ENCODE measurements at regions not wholly inside any gene's neighbourhood (a gene's known extent, or its start where the extent isn't known, plus 50 kb on each side); places are given as distances from the start of the nearest gene placed in this dataset.

DNA sequence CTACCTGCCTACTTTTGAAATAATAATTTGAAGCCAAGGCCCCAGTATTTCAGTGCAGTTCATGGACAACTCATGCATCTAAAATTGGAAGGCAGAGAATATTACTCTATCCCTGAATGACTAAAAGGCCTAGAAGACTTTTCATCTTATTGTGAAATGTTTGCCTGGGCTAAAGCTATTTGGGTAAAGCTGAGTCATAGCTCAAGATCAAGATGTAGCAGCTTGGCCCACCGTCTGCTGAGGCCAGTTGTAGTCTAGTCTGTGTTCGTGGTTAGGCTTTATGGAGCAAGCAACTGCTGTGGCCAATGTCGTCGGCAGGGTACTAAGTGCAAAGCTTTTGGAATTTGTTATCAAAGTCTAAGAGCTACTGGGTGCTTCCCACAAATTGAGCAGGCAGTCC is 929.1 kb downstream of the RAB28 start:
- DNase-seq, result no peak
- H3K27ac ChIP-seq, result no peak overlapping the region
- no peaks in the 10 kb centered on the region for H3K27me3 ChIP-seq
- H3K4me1 ChIP-seq (replicated peaks in 1 of 2), result no peaks in the 10 kb centered on the region
- TF ChIP-seq, protein P1, sequence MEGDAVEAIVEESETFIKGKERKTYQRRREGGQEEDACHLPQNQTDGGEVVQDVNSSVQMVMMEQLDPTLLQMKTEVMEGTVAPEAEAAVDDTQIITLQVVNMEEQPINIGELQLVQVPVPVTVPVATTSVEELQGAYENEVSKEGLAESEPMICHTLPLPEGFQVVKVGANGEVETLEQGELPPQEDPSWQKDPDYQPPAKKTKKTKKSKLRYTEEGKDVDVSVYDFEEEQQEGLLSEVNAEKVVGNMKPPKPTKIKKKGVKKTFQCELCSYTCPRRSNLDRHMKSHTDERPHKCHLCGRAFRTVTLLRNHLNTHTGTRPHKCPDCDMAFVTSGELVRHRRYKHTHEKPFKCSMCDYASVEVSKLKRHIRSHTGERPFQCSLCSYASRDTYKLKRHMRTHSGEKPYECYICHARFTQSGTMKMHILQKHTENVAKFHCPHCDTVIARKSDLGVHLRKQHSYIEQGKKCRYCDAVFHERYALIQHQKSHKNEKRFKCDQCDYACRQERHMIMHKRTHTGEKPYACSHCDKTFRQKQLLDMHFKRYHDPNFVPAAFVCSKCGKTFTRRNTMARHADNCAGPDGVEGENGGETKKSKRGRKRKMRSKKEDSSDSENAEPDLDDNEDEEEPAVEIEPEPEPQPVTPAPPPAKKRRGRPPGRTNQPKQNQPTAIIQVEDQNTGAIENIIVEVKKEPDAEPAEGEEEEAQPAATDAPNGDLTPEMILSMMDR (IDR thresholded peaks at IDR 0.05), result no peak
- TF ChIP-seq POLR2A (IDR thresholded peaks at IDR 0.05), result no peak
- WGBS, 4 donors, result 59 to 76% (median 74%) methylated on average over 4 of the region's 4 CpGs
- no peaks in the 10 kb centered on the region for H3K36me3 ChIP-seq (replicated peaks in 1 of 2)
- intact Hi-C loops (cut with DNase I), result no loop called here
- no peak overlapping the region for H3K4me3 ChIP-seq
- no peaks in the 10 kb centered on the region for H3K9me3 ChIP-seq (replicated peaks in 1 of 3)

DNA sequence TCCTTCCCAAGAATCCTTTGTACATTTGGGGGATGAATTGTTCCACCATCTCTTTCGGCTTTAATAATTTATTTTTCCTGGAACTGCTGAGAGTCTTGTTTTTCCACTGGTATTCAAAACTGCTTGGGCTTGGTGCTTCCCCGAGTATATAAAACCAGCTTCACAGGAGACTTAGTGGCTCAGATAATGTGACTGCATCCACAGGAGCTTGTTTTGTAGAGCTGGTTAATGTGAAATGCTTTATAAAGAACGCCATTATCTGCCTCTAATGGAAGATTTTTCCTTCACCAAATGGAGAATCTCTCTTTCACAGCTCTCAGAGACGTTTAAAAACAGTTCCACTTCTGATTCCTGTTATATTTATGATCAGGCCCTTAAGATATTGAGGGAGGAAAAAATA is 935.5 kb downstream of the RAB28 start:
- 53 to 61% (median 58%) methylated on average over 4 of the region's 4 CpGs for WGBS, 4 donors
- intact Hi-C loops (cut with DNase I), result no loop called here

DNA sequence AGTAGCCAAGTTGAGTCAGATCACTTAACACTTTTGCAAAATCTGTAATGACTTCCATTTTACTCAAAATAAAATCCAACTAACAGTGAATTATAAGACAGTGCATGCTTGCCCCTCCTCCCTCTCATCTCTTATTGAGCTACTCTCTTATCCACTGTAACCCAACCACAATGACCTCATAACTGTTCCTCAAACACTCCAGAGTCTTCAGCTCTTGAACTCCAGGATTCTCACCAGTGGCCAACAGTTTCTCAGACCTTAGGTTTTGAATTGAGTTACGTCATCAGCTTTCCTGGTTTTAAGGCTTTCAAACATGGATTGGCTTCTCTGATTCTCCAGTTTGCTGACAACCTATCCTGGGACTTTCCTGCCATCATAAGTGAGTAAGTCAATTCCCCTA is 938.3 kb downstream of the RAB28 start:
- Histone ChIP-seq H3K36me3 (replicated peaks in 1 of 2) (no peaks in the 10 kb centered on the region), H3K27ac (no peak overlapping the region), H3K4me3 (no peak overlapping the region), H3K4me1 (replicated peaks in 1 of 2) (no peaks in the 10 kb centered on the region), H3K9me3 (replicated peaks in 1 of 3) (no peaks in the 10 kb centered on the region), H3K27me3 (no peaks in the 10 kb centered on the region)
- no peak for DNase-seq
- WGBS, 4 donors, result 36 to 81% (median 70%) methylated on average over 1 of the region's 1 CpG
- TF ChIP-seq POLR2A (IDR thresholded peaks at IDR 0.05), result no peak
- intact Hi-C loops (cut with DNase I), result no loop called here

More for the DNA sequence above, 935.5 kb downstream of the RAB28 start:
- Histone ChIP-seq H3K9me3 (replicated peaks in 1 of 3) (no peaks in the 10 kb centered on the region), H3K27me3 (no peaks in the 10 kb centered on the region), H3K36me3 (replicated peaks in 1 of 2) (no peaks in the 10 kb centered on the region), H3K4me3 (no peak overlapping the region), H3K4me1 (replicated peaks in 1 of 2) (no peaks in the 10 kb centered on the region), H3K27ac (no peak overlapping the region)
- TF ChIP-seq, protein P1 (IDR thresholded peaks at IDR 0.05), result no peak
- TF ChIP-seq POLR2A (IDR thresholded peaks at IDR 0.05), result no peak
- DNase-seq, result no peak

DNA sequence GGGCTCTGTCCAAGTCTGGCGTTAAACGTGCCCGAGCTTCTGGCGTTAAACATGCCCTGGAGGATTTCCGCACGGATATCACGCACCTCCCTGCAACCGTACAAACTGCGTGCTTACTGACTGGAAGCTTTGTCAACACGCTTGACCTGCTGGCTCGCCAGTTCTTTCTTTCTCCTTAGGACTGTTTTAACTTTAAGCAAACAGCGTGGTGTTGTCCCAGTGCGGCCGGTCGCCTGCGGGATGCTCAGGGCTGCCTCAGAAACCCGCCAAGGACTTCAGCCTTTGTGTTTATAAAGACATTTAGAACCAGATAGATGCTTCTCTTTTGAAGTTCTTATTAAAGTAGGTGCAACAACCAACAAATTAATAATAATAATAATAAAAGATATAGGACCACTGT is 946.0 kb downstream of the RAB28 start:
- TF ChIP-seq, protein P1 (IDR thresholded peaks at IDR 0.05), result no peak
- TF ChIP-seq POLR2A (IDR thresholded peaks at IDR 0.05), result no peak
- DNase-seq, result no peak
- Histone ChIP-seq H3K27me3 (no peaks in the 10 kb centered on the region), H3K36me3 (replicated peaks in 1 of 2) (no peaks in the 10 kb centered on the region), H3K27ac (no peak overlapping the region), H3K4me1 (replicated peaks in 1 of 2) (no peaks in the 10 kb centered on the region), H3K4me3 (no peak overlapping the region), H3K9me3 (replicated peaks in 1 of 3) (no peaks in the 10 kb centered on the region)
- intact Hi-C loops (cut with DNase I), result no loop called here
- 85 to 94% (median 88%) methylated on average over 17 of the region's 17 CpGs for WGBS, 4 donors

DNA sequence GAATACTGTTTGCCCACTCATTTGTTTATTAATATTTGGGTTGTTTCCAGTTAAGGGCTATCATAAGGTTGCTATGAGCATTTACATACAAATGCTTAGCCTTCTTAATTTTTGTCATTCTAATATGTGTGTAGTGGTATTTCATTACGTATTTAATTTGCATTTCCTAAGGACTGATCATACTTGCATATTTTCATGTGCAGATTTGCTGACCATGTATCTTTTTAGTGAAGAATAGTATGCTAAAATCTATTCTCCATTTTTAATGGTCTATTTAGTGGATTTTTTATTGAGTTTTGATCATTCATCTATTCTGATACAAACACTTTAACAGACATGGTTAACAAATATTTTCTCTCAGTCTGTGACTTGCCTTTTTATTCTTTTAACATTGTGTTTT is 949.5 kb downstream of the RAB28 start:
- Histone ChIP-seq H3K4me3 (no peak overlapping the region), H3K9me3 (replicated peaks in 1 of 3) (no peaks in the 10 kb centered on the region), H3K27me3 (no peaks in the 10 kb centered on the region), H3K4me1 (replicated peaks in 1 of 2) (no peaks in the 10 kb centered on the region), H3K36me3 (replicated peaks in 1 of 2) (no peaks in the 10 kb centered on the region), H3K27ac (no peak overlapping the region)
- TF ChIP-seq POLR2A (IDR thresholded peaks at IDR 0.05), result no peak
- TF ChIP-seq, protein P1 (IDR thresholded peaks at IDR 0.05), result no peak
- 76 to 82% (median 81%) methylated on average over 1 of the region's 1 CpG for WGBS, 4 donors
- no peak for DNase-seq
- intact Hi-C loops (cut with DNase I), result no loop called here
